Smooth muscle cell of the brain vasculature (primary cell): ENCODE measurements at regions not wholly inside any gene's neighbourhood (a gene's known extent, or its start where the extent isn't known, plus 50 kb on each side); places are given as distances from the start of the nearest gene placed in this dataset.

Source experiments
- DNase-seq: peaks from one replicate; pipeline ENCODE4 v3.0.0-alpha.2; 2012; ENCODE audit warnings: low read depth, low spot score

GRCh38 chr9:1427875-1428274 lies 377.7 kb downstream of the DMRT2 start:
- DNase-seq: no peak

DNA sequence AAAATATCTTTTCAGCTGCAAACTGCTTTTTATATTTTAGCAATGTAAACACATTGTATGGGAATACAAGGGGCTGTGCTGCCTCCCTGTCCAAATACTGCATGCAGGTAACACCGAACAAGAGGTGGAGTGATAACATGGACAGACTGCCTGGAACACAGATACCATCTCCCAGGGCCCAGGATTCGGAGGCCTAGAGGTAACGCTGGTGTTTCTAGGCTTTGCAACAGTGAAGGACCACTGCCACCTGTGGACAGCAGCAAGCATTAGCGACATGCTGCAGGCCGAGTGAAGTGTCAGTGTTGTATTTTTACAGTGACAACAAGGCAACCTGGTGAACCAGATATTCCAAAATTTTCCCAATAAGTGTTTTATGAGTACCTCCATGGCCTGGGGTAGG lies 379.1 kb downstream of the DMRT2 start:
- DNase-seq: no peak

DNA sequence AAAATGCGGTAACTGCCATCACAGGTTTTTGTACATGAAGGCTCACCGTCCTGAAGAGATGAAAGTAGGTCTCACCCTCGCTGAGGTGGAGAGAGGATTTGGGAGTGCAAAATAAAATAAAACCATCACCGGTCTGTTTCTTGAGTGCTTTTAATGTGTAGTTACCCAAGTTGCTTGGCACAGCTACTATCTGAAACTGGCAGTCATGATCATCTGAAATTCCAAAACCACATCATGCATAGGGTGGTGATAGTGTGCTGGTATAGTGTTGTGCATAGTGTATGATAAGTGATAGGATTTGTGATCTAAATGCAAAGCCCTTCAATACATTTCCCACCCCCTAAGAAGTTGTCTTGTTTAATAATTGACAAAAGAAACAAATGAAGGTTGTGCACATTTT lies 381.3 kb downstream of the DMRT2 start:
- DNase-seq: no peak

- no peak for DNase-seq
These were observed 384.1 kb downstream of the DMRT2 start for GRCh38 chr9:1434052-1434767.

GRCh38 chr9:1434811-1435210 lies 384.7 kb downstream of the DMRT2 start:
- no peak for DNase-seq

DNA sequence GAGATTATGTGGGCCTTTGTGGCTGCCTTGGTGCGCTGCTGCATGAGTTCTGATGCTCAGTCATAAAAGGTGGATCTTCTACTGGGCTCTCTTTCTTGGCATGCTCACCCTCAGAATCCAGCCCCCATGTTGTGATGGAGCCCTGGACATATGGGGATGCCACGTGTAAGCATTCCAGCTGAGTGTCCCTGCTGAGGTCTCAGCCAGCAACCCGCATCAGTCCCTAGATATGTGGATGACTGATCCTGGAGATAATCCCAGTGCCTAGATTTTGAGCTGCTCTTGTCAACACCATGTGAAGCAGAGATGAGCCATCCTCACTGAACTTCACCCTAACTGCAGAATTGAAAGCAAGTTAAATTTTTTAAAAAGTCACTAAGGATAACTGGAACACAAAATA lies 390.1 kb downstream of the DMRT2 start:
- DNase-seq: no peak

DNA sequence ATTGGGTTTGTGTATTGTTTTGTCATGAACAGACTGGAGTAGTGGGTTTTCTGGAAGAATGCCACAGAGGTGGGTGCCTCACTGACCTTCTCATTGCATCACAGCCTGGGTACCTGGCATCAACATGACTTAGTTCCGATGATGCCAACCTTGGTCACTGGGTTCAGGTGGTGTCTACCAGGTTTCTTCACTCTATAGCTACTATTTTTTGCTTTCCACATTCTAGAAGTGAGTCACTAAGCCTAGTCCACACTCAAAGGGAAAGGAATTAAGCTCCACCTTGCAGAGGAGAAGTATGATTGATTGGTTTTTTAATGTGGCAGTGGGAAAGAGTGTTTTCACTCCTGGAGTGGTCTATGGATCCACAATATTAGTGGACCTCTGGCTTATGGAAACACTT lies 391.9 kb downstream of the DMRT2 start:
- DNase-seq: no peak

GRCh38 chr9:1443450-1443849 lies 393.3 kb downstream of the DMRT2 start:
- DNase-seq: no peak

GRCh38 chr9:1446671-1447070 lies 396.5 kb downstream of the DMRT2 start:
- no peak for DNase-seq

GRCh38 chr9:1453636-1454035 lies 403.5 kb downstream of the DMRT2 start:
- DNase-seq: no peak

GRCh38 chr9:1454211-1454610 lies 404.1 kb downstream of the DMRT2 start:
- no peak for DNase-seq

- no peak for DNase-seq
These were observed 404.6 kb downstream of the DMRT2 start for GRCh38 chr9:1454616-1455347.

DNA sequence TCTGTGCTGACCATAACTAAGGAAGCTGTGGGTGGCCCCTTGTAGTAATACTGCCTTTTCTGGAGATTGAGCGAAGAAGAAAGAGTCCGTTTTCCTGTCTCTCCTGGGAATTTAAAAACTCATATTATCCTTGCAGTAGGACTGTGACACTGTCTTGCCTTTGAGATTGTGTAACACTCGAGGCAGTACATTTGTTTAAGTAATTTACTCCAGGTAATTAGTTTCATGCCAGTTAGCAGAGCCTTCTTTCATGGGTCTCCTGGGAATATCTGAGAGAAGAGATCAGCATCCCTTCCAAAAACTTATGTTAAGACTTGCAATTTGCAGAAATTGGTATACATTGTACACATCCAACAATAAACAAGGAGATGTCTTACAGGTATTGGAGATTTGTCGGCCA lies 405.6 kb downstream of the DMRT2 start:
- no peak for DNase-seq

DNA sequence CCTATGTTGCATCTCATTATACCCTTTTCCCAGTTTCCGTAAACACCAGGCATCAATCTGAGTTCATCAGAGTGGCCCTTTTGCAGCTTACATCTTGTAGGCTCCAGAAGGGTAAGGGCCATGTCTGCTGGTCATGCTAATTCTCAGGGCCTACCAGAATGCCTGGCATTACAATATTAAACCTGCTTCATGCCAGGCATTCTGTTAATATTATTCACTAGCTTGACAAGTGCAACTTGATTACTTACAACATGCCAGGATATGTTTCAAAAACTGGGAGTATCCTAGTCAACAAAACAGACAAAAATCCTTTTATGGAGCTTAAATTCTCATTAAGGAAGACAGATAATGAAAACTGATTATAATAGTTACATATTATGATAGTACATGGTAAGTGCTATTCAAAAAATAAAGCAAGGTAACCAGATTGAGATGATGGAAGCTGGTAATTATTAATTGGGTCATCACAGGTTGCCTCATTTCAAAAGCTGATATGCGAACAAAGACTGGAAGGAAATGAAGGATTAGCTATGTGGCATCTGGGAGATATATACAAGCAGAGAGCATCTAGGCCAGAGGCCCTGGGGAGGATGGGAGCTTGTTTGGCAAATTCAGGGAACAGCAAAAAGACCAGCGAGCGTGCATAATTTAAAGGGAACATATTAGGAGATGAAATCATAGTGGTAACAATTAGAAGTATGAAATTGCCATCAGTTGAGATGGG lies 406.3 kb downstream of the DMRT2 start:
- no peak for DNase-seq

- DNase-seq: no peak
These were observed 407.3 kb downstream of the DMRT2 start for GRCh38 chr9:1457460-1457859.

GRCh38 chr9:1458503-1458902 lies 408.3 kb downstream of the DMRT2 start:
- DNase-seq: no peak

- DNase-seq: no peak
These were observed 410.1 kb downstream of the DMRT2 start for GRCh38 chr9:1460143-1460769.

GRCh38 chr9:1461812-1462211 lies 411.7 kb downstream of the DMRT2 start:
- DNase-seq: no peak

GRCh38 chr9:1462626-1463308 lies 412.6 kb downstream of the DMRT2 start:
- DNase-seq: no peak

GRCh38 chr9:1469996-1470395 lies 419.8 kb downstream of the DMRT2 start:
- DNase-seq: no peak

DNA sequence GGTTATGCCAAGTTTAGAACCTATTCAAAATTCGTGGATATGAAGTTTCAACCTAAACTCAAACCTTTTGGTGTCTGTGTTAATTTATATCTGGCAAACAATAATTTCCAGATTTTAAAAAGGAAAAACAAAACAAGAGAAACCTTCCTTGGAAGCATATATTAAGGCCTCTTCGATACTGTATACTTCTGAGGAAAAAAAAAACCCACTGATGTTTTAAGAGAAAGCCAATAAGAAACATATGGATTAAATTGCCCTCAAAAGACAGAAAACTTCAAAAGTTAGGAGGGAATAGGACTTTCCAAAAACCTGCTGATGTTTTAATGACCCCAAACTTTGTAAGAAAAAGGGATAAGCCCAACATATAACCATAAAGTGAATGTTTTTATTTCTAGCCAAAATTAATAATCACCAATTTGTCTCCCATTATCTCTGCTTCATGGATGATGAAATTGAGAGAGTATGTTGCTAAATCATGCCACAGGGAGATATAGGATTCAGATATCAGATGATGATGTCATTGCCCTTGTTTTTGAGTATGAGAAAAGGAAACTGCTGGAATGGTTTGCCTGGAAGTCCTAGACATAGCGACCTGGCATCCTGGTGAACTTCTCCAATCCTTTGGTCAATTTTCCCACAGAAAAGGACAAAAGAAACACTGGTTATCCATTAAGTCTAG lies 423.9 kb downstream of the DMRT2 start:
- DNase-seq: no peak
